A673 (cell line): ENCODE measurements at regions not wholly inside any gene's neighbourhood (a gene's known extent, or its start where the extent isn't known, plus 50 kb on each side); places are given as distances from the start of the nearest gene placed in this dataset.

ENCODE experiments used
- EZH2 ChIP-seq: fragments of 200-600 bp; sonication (generic); IDR thresholded peaks from 2 replicates; pipeline ENCODE4 v1.6.1; 2017; ENCODE audit warnings: borderline replicate concordance, low read depth, mild to moderate bottlenecking, mixed read lengths, antibody characterized with exemption, low read length; ENCODE audit not compliant: poor library complexity, severe bottlenecking
- TF ChIP-seq, protein P1 (sequence below): fragments of 300-800, 200-600 bp; sonication (generic); conservative IDR thresholded peaks from 2 replicates; pipeline ENCODE4 v1.5.1; 2017; ENCODE audit warnings: low read depth, mild to moderate bottlenecking, antibody characterized with exemption, low read length, moderate library complexity, mixed read lengths

DNA sequence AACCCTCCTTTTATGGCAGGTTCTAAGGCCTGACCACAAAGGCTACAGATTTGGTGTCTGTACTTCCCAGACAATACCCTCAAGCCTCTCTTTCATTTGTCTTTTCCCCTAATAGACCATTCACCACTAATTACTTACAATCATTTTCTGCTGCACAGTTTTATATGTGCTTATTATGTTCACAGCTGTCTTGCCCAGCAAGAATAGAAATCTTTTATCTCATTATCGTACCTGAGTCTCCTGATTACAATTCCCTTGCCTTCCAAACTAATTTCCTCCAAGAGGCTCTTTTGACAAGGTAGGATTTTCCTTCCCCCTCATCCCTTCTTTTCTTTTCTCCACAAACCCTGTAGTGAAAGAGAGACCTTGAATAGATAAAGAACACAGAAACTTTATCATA, 352.5 kb upstream of the FMR1 start:
- no peak for TF ChIP-seq EZH2
- TF ChIP-seq, protein P1, sequence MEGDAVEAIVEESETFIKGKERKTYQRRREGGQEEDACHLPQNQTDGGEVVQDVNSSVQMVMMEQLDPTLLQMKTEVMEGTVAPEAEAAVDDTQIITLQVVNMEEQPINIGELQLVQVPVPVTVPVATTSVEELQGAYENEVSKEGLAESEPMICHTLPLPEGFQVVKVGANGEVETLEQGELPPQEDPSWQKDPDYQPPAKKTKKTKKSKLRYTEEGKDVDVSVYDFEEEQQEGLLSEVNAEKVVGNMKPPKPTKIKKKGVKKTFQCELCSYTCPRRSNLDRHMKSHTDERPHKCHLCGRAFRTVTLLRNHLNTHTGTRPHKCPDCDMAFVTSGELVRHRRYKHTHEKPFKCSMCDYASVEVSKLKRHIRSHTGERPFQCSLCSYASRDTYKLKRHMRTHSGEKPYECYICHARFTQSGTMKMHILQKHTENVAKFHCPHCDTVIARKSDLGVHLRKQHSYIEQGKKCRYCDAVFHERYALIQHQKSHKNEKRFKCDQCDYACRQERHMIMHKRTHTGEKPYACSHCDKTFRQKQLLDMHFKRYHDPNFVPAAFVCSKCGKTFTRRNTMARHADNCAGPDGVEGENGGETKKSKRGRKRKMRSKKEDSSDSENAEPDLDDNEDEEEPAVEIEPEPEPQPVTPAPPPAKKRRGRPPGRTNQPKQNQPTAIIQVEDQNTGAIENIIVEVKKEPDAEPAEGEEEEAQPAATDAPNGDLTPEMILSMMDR: no peak
